ENCODE measurements at regions not wholly inside any gene's neighbourhood (a gene's known extent, or its start where the extent isn't known, plus 50 kb on each side); places are given as distances from the start of the nearest gene placed in this dataset.
"Not testable (repeated sequence)": the region's sequence is repeated elsewhere in the genome, so short reads cannot be mapped to it uniquely, and the experiment has no call there.

GRCh38 chr3:5476403-5476802 lies 288.9 kb downstream of the EDEM1 start:
- no peak for DNase-seq (ENCODE audit: low spot score)

- DNase-seq (ENCODE audit: low spot score) = peak; percentile 50
These were observed 291.8 kb downstream of the EDEM1 start for GRCh38 chr3:5479229-5479799.

GRCh38 chr3:5480190-5480589 lies 292.7 kb downstream of the EDEM1 start:
- no peak for DNase-seq (ENCODE audit: low spot score)

GRCh38 chr3:5485427-5485826 lies 297.9 kb downstream of the EDEM1 start:
- DNase-seq (ENCODE audit: low spot score) = no peak

GRCh38 chr3:5488771-5489170 lies 301.3 kb downstream of the EDEM1 start:
- DNase-seq (ENCODE audit: low spot score) = no peak

GRCh38 chr3:5489536-5489935 lies 302.0 kb downstream of the EDEM1 start:
- no peak for DNase-seq (ENCODE audit: low spot score)

GRCh38 chr3:5494905-5495519 lies 307.5 kb downstream of the EDEM1 start:
- DNase-seq (ENCODE audit: low spot score) = no peak

GRCh38 chr3:5497497-5497896 lies 310.0 kb downstream of the EDEM1 start:
- DNase-seq (ENCODE audit: low spot score) = no peak

GRCh38 chr3:5498981-5499380 lies 311.5 kb downstream of the EDEM1 start:
- DNase-seq (ENCODE audit: low spot score) = no peak

GRCh38 chr3:5499404-5499803 lies 311.9 kb downstream of the EDEM1 start:
- DNase-seq (ENCODE audit: low spot score) = no peak

- no peak for DNase-seq (ENCODE audit: low spot score)
These were observed 315.6 kb downstream of the EDEM1 start for GRCh38 chr3:5503136-5503535.

GRCh38 chr3:5504135-5504534 lies 316.6 kb downstream of the EDEM1 start:
- no peak for DNase-seq (ENCODE audit: low spot score)

- no peak for DNase-seq (ENCODE audit: low spot score)
These were observed 317.7 kb downstream of the EDEM1 start for GRCh38 chr3:5505163-5505562.

GRCh38 chr3:5505997-5506396 lies 318.5 kb downstream of the EDEM1 start:
- DNase-seq (ENCODE audit: low spot score) = no peak

GRCh38 chr3:5508860-5509259 lies 321.4 kb downstream of the EDEM1 start:
- DNase-seq (ENCODE audit: low spot score) = not testable (repeated sequence)

GRCh38 chr3:5510300-5510699 lies 322.8 kb downstream of the EDEM1 start:
- no peak for DNase-seq (ENCODE audit: low spot score)

- no peak for DNase-seq (ENCODE audit: low spot score)
These were observed 330.4 kb downstream of the EDEM1 start for GRCh38 chr3:5517921-5518320.

GRCh38 chr3:5520237-5520636 lies 332.7 kb downstream of the EDEM1 start:
- no peak for DNase-seq (ENCODE audit: low spot score)

- DNase-seq (ENCODE audit: low spot score) = no peak
These were observed 335.6 kb downstream of the EDEM1 start for GRCh38 chr3:5523125-5523524.

GRCh38 chr3:5531039-5531438 lies 343.5 kb downstream of the EDEM1 start:
- no peak for DNase-seq (ENCODE audit: low spot score)

GRCh38 chr3:5531741-5532290 lies 344.3 kb downstream of the EDEM1 start:
- DNase-seq (ENCODE audit: low spot score) = no peak

- DNase-seq (ENCODE audit: low spot score) = no peak
These were observed 353.0 kb downstream of the EDEM1 start for GRCh38 chr3:5540532-5540931.

- no peak for DNase-seq (ENCODE audit: low spot score)
These were observed 355.0 kb downstream of the EDEM1 start for GRCh38 chr3:5542472-5542871.

- no peak for DNase-seq (ENCODE audit: low spot score)
These were observed 355.5 kb downstream of the EDEM1 start for GRCh38 chr3:5543047-5543446.
